Keratinocyte (primary cell): ENCODE measurements at regions not wholly inside any gene's neighbourhood (a gene's known extent, or its start where the extent isn't known, plus 50 kb on each side); places are given as distances from the start of the nearest gene placed in this dataset.

Experiments used
- DNase-seq: peaks from one replicate; pipeline ENCODE4 v3.0.0-alpha.2; 2011; ENCODE audit warnings: low read depth, missing footprints, low spot score
- FAIRE-seq: peaks from 2 replicates; lab custom pipeline; 2011; peaks lifted over from hg19 to GRCh38; lab: Jason Lieb, UNC
- H2AFZ ChIP-seq: 2 replicates; pipeline ENCODE4 v1.6.0; 2012; ENCODE audit warnings: low read length, control low read depth, inconsistent platforms; ENCODE audit not compliant: control insufficient read depth
- H3K27ac ChIP-seq: 2 replicates; pipeline ENCODE4 v1.5.1; 2011; ENCODE audit warnings: low read length; ENCODE audit not compliant: control insufficient read depth, insufficient read depth
- H3K27me3 ChIP-seq: 3 replicates; pipeline ENCODE4 v1.6.0; 2011; ENCODE audit warnings: low read length; ENCODE audit not compliant: control insufficient read depth, insufficient read depth; ENCODE audit errors: extremely low read depth
- H3K36me3 ChIP-seq, 2 experiments: 2 replicates in 1 of 2; 3 replicates in 1 of 2; pipeline ENCODE4 v1.5.1; 2011; ENCODE audit warnings: low read length in 2 of 2, mild to moderate bottlenecking in 1 of 2; ENCODE audit not compliant: control insufficient read depth in 2 of 2, insufficient read depth in 2 of 2; ENCODE audit errors: extremely low read depth in 1 of 2
- H3K4me1 ChIP-seq: 3 replicates; pipeline ENCODE4 v1.5.1; 2011; ENCODE audit warnings: low read length; ENCODE audit not compliant: control insufficient read depth, insufficient read depth; ENCODE audit errors: extremely low read depth
- H3K4me2 ChIP-seq: 3 replicates; pipeline ENCODE4 v1.6.0; 2011; ENCODE audit warnings: low read depth, low read length; ENCODE audit not compliant: control insufficient read depth, insufficient read depth; ENCODE audit errors: extremely low read depth
- H3K4me3 ChIP-seq, 3 experiments: fragments of 200-600 bp in 1 of 3; sonication (generic) in 1 of 3; 2 replicates in 2 of 3; 3 replicates in 1 of 3; pipeline ENCODE4 v1.5.1; 2011 to 2016; ENCODE audit warnings: low read length in 3 of 3, mild to moderate bottlenecking in 3 of 3, control low read depth in 2 of 3, inconsistent platforms in 1 of 3, low read depth in 1 of 3, mixed read lengths in 1 of 3, mixed run types in 1 of 3, moderate library complexity in 1 of 3; ENCODE audit not compliant: control insufficient read depth in 2 of 3, insufficient read depth in 2 of 3; ENCODE audit errors: extremely low read depth in 1 of 3
- H3K79me2 ChIP-seq: 2 replicates; pipeline ENCODE4 v1.6.0; 2012; ENCODE audit warnings: low read length; ENCODE audit not compliant: control insufficient read depth, insufficient read depth
- H3K9ac ChIP-seq: 3 replicates; pipeline ENCODE4 v1.6.0; 2011; ENCODE audit warnings: low read length; ENCODE audit not compliant: control insufficient read depth, insufficient read depth; ENCODE audit errors: extremely low read depth
- H3K9me1 ChIP-seq: 3 replicates; pipeline ENCODE4 v1.6.0; 2011; ENCODE audit warnings: low read length; ENCODE audit not compliant: control insufficient read depth, insufficient read depth; ENCODE audit errors: extremely low read depth
- H3K9me3 ChIP-seq: 2 replicates; pipeline ENCODE4 v1.5.1; 2012; ENCODE audit warnings: low read depth, low read length; ENCODE audit not compliant: control insufficient read depth
- H4K20me1 ChIP-seq: 3 replicates; pipeline ENCODE4 v1.6.0; 2011; ENCODE audit warnings: low read length; ENCODE audit not compliant: control insufficient read depth, insufficient read depth; ENCODE audit errors: extremely low read depth
- CTCF ChIP-seq, 3 experiments: IDR thresholded peaks in 1 of 3; conservative IDR thresholded peaks in 1 of 3; optimal IDR thresholded peaks in 1 of 3; 2 replicates in 2 of 3; 3 replicates in 1 of 3; pipeline versions ENCODE3 to v1.5.1; 2011; ENCODE audit warnings: low read length in 3 of 3, mild to moderate bottlenecking in 3 of 3, moderate library complexity in 2 of 3, control low read depth in 1 of 3, inconsistent platforms in 1 of 3; ENCODE audit not compliant: insufficient read depth in 2 of 3; ENCODE audit errors: extremely low read depth in 1 of 3
- EZH2 ChIP-seq: IDR thresholded peaks from one replicate; pipeline ENCODE4 v1.6.1; 2012; ENCODE audit warnings: inconsistent platforms, mild to moderate bottlenecking, low read length, moderate library complexity
- dilution Hi-C: fragments of 300-500 bp; cut with MboI; formaldehyde crosslinking; loops from one replicate; pipeline ENCODE4 v1.7.0; 2020; ENCODE audit warnings: low sequenced_read_pairs; ENCODE audit not compliant: extremely low pct_ligation_motif_present

- dilution Hi-C loops, result no loop called here
- H2AFZ ChIP-seq, result no peak overlapping the region
Observed at GRCh38 chr1:194809215-194809614, 1622.8 kb upstream of the B3GALT2 start.

DNA sequence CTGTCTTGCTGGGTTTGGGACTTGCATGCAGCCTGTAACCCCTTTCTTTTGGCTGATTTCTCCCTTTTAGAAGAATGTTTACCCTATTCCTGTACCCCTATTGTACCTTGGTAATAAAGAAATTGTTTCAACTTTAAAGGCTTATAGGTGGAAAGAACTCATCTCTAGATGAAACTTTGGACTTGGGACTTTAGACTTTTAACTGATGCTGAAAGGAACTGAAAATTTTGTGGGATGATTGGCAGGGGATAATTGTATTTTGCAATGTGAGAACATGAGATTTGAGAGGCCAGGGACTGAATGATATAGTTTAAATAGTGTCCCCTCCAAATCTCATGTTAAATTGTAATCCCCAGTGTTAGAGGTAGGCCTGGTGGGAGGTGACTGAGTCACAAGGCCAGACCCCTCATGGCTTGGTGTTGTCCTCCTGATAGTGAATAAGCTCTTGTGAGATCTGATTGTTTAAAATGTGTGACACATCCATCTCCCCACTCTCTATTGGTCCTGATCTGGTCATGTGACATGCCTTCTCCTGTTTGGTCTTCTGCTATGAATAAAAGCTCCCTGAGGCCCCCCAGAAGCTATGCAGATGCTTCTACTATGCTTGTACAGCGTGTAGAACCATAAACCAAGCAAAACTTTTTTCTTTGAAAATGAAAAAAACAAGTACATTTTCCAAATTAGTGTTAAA, 1621.3 kb upstream of the B3GALT2 start:
- H3K27me3 ChIP-seq, result no peaks in the 10 kb centered on the region
- H2AFZ ChIP-seq, result no peak overlapping the region
- H4K20me1 ChIP-seq, result no peaks in the 10 kb centered on the region
- H3K27ac ChIP-seq, result no peak overlapping the region
- no peaks in the 10 kb centered on the region for H3K79me2 ChIP-seq
- no peak overlapping the region for H3K9ac ChIP-seq
- TF ChIP-seq EZH2, result no peak
- TF ChIP-seq CTCF (optimal IDR thresholded peaks at IDR 0.05 in 1 of 3, IDR thresholded peaks at IDR 0.05 in 1 of 3, conservative IDR thresholded peaks at IDR 0.05 in 1 of 3; ENCODE audit: extremely low read depth in 1 of 3, insufficient read depth in 2 of 3, low read length in 3 of 3), result no peak
- H3K4me3 ChIP-seq, result no peak overlapping the region
- no peak for FAIRE-seq
- H3K36me3 ChIP-seq, result no peaks in the 10 kb centered on the region
- H3K4me1 ChIP-seq, result no peaks in the 10 kb centered on the region
- no peaks in the 10 kb centered on the region for H3K9me3 ChIP-seq
- dilution Hi-C loops, result no loop called here
- H3K4me2 ChIP-seq, result no peak overlapping the region
- H3K9me1 ChIP-seq, result no peaks in the 10 kb centered on the region
- no peak for DNase-seq

More at GRCh38 chr1:194809215-194809614, 1622.8 kb upstream of the B3GALT2 start:
- DNase-seq, result no peak
- Histone ChIP-seq H3K4me1 (no peaks in the 10 kb centered on the region), H3K9me3 (no peaks in the 10 kb centered on the region), H3K79me2 (no peaks in the 10 kb centered on the region), H3K27me3 (no peaks in the 10 kb centered on the region), H3K4me3 (no peak overlapping the region), H3K27ac (no peak overlapping the region), H3K9ac (no peak overlapping the region), H3K36me3 (no peaks in the 10 kb centered on the region), H4K20me1 (no peaks in the 10 kb centered on the region), H3K4me2 (no peak overlapping the region), H3K9me1 (no peaks in the 10 kb centered on the region)
- no peak for FAIRE-seq
- no peak for TF ChIP-seq CTCF (optimal IDR thresholded peaks at IDR 0.05 in 1 of 3, IDR thresholded peaks at IDR 0.05 in 1 of 3, conservative IDR thresholded peaks at IDR 0.05 in 1 of 3; ENCODE audit: extremely low read depth in 1 of 3, insufficient read depth in 2 of 3, low read length in 3 of 3)
- no peak for TF ChIP-seq EZH2
